ENCODE measurements at regions not wholly inside any gene's neighbourhood (a gene's known extent, or its start where the extent isn't known, plus 50 kb on each side); places are given as distances from the start of the nearest gene placed in this dataset.

DNA sequence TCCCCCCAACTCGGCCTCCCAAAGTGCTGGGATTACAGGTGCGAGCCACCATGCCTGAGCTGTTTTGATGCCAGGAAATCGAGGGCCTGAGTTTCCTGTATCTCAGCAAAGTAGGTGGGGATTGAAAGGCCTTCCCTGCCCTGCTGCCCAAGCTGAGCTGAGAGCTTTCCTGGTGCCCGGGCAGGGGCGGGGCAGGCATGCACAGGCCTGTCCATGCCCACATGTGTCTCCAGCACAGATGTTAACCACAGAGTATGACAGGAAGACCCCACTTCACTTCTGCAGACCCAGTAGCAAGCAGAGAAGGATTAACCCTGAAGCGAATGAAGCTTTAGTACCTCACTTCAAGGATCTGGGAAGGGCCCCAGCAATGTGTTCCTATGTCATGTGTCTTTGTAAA, 66.0 kb downstream of the GPR6 start:
- H3K27me3 ChIP-seq (ENCODE audit: control insufficient read depth in 4 of 4, insufficient read depth in 4 of 4, low read length in 3 of 4): peaks cover 0 to 2% (median 0%) of the 10 kb centered on the region in 4 donors

DNA sequence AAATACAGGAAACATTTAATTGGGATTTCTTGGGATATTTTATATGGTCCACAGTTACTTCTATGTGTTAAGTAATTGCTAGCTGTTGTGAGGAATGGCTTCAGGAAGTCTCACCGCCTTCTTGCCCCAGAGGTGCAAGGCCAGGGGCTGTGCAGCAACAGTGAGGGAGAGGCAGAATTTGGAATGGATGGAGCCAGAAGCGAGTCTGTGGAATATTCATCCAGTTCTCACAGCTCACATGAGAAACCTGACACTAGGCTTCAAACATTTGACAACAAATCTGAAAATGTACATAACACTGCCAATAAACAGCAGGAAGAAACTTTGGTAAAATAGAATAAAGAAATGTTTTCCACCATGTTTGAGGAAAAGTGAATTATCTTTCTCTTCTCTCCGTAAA, 66.5 kb downstream of the GPR6 start:
- H3K4me3 ChIP-seq (ENCODE audit: low read depth in 1 of 3, low read length in 3 of 3): no peak overlapping the region
- H3K36me3 ChIP-seq (ENCODE audit: control insufficient read depth in 4 of 4, insufficient read depth in 3 of 4, low read depth in 1 of 4, low read length in 3 of 4): no peaks in the 10 kb centered on the region
- H3K27me3 ChIP-seq (ENCODE audit: control insufficient read depth in 4 of 4, insufficient read depth in 4 of 4, low read length in 3 of 4): peaks cover 0 to 2% (median 0%) of the 10 kb centered on the region in 4 donors
- WGBS: 91% methylated on average over 3 of the region's 3 CpGs
- peaks cover 0 to 6% (median 2%) of the 10 kb centered on the region in 4 donors for H3K4me1 ChIP-seq (ENCODE audit: control insufficient read depth in 4 of 4, insufficient read depth in 4 of 4, low read length in 3 of 4)
- H3K27ac ChIP-seq (ENCODE audit: low read depth in 1 of 2, low read length in 2 of 2): no peak overlapping the region
- DNase-seq (ENCODE audit: low spot score): no peak
- H3K9me3 ChIP-seq (ENCODE audit: control insufficient read depth in 4 of 4, low read length in 3 of 4): no peaks in the 10 kb centered on the region
- no peak for TF ChIP-seq HNF4G (IDR thresholded peaks at IDR 0.05)
- TF ChIP-seq SP1 (IDR thresholded peaks at IDR 0.05): no peak
- no peak for TF ChIP-seq YY1 (IDR thresholded peaks at IDR 0.05)
- TF ChIP-seq JUND (IDR thresholded peaks at IDR 0.05): no peak
- no peak for TF ChIP-seq FOXA1 (IDR thresholded peaks at IDR 0.05)
- TF ChIP-seq, protein P1, sequence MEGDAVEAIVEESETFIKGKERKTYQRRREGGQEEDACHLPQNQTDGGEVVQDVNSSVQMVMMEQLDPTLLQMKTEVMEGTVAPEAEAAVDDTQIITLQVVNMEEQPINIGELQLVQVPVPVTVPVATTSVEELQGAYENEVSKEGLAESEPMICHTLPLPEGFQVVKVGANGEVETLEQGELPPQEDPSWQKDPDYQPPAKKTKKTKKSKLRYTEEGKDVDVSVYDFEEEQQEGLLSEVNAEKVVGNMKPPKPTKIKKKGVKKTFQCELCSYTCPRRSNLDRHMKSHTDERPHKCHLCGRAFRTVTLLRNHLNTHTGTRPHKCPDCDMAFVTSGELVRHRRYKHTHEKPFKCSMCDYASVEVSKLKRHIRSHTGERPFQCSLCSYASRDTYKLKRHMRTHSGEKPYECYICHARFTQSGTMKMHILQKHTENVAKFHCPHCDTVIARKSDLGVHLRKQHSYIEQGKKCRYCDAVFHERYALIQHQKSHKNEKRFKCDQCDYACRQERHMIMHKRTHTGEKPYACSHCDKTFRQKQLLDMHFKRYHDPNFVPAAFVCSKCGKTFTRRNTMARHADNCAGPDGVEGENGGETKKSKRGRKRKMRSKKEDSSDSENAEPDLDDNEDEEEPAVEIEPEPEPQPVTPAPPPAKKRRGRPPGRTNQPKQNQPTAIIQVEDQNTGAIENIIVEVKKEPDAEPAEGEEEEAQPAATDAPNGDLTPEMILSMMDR (IDR thresholded peaks at IDR 0.05; ENCODE audit: low read depth, low read length, missing input control): no peak
- TF ChIP-seq RAD21 (IDR thresholded peaks at IDR 0.05): no peak
- no peak for TF ChIP-seq ATF3 (IDR thresholded peaks at IDR 0.05)
- no peak for TF ChIP-seq GABPA (IDR thresholded peaks at IDR 0.05 in 1 of 2, conservative IDR thresholded peaks at IDR 0.05 in 1 of 2)
- no peak for TF ChIP-seq EGR1 (IDR thresholded peaks at IDR 0.05; ENCODE audit: low read depth in 2 of 2)
- no peak for TF ChIP-seq FOXA2 (IDR thresholded peaks at IDR 0.05)
- no peak for TF ChIP-seq RXRA (IDR thresholded peaks at IDR 0.05)
- TF ChIP-seq NR2F2 (IDR thresholded peaks at IDR 0.05): no peak
- no peak overlapping the region for H3K9ac ChIP-seq (ENCODE audit: low read depth in 1 of 2, low read length in 2 of 2)

More for the DNA sequence above, 66.0 kb downstream of the GPR6 start:
- WGBS: 78% methylated on average over 6 of the region's 6 CpGs
- peak; percentile 30 for DNase-seq (ENCODE audit: low spot score)
- Histone ChIP-seq H3K27ac (ENCODE audit: low read depth in 1 of 2, low read length in 2 of 2) (no peak overlapping the region), H3K9ac (ENCODE audit: low read depth in 1 of 2, low read length in 2 of 2) (no peak overlapping the region), H3K9me3 (ENCODE audit: control insufficient read depth in 4 of 4, low read length in 3 of 4) (no peaks in the 10 kb centered on the region), H3K4me3 (ENCODE audit: low read depth in 1 of 3, low read length in 3 of 3) (no peak overlapping the region), H3K36me3 (ENCODE audit: control insufficient read depth in 4 of 4, insufficient read depth in 3 of 4, low read depth in 1 of 4, low read length in 3 of 4) (no peaks in the 10 kb centered on the region), H3K4me1 (ENCODE audit: control insufficient read depth in 4 of 4, insufficient read depth in 4 of 4, low read length in 3 of 4) (peaks cover 0 to 9% (median 2%) of the 10 kb centered on the region in 4 donors)
- TF ChIP-seq TAF1 (conservative IDR thresholded peaks at IDR 0.05): no peak
- no peak for TF ChIP-seq GABPA (IDR thresholded peaks at IDR 0.05 in 1 of 2, conservative IDR thresholded peaks at IDR 0.05 in 1 of 2)
- TF ChIP-seq FOXA1 (IDR thresholded peaks at IDR 0.05): no peak
- TF ChIP-seq, protein P2, sequence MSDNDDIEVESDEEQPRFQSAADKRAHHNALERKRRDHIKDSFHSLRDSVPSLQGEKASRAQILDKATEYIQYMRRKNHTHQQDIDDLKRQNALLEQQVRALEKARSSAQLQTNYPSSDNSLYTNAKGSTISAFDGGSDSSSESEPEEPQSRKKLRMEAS (IDR thresholded peaks at IDR 0.05): no peak
- no peak for TF ChIP-seq SP1 (IDR thresholded peaks at IDR 0.05)
- TF ChIP-seq ATF3 (IDR thresholded peaks at IDR 0.05): no peak
- TF ChIP-seq, protein P3, sequence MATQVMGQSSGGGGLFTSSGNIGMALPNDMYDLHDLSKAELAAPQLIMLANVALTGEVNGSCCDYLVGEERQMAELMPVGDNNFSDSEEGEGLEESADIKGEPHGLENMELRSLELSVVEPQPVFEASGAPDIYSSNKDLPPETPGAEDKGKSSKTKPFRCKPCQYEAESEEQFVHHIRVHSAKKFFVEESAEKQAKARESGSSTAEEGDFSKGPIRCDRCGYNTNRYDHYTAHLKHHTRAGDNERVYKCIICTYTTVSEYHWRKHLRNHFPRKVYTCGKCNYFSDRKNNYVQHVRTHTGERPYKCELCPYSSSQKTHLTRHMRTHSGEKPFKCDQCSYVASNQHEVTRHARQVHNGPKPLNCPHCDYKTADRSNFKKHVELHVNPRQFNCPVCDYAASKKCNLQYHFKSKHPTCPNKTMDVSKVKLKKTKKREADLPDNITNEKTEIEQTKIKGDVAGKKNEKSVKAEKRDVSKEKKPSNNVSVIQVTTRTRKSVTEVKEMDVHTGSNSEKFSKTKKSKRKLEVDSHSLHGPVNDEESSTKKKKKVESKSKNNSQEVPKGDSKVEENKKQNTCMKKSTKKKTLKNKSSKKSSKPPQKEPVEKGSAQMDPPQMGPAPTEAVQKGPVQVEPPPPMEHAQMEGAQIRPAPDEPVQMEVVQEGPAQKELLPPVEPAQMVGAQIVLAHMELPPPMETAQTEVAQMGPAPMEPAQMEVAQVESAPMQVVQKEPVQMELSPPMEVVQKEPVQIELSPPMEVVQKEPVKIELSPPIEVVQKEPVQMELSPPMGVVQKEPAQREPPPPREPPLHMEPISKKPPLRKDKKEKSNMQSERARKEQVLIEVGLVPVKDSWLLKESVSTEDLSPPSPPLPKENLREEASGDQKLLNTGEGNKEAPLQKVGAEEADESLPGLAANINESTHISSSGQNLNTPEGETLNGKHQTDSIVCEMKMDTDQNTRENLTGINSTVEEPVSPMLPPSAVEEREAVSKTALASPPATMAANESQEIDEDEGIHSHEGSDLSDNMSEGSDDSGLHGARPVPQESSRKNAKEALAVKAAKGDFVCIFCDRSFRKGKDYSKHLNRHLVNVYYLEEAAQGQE (IDR thresholded peaks at IDR 0.05): no peak

All from liver (tissue), 8 donors.